Activated T-helper 2 cell treated with anti-CD3 and anti-CD28 coated beads, Interferon-gamma antibody, Interleukin-2, Interleukin-4, amounts not matched to agents 10 μg/mL and 5 μg/mL and 100 μg/mL, durations not matched to agents 14 hours and 24 hours and 36 hours (primary cell): ENCODE measurements at regions not wholly inside any gene's neighbourhood (a gene's known extent, or its start where the extent isn't known, plus 50 kb on each side); places are given as distances from the start of the nearest gene placed in this dataset.

Experiments
- DNase-seq: peaks from one replicate; pipeline ENCODE4 v3.0.0; 2021; ENCODE audit warnings: low spot score
- H3K27ac Mint-ChIP-seq: one replicate; pipeline ENCODE4 v1.8.0; 2021; ENCODE audit warnings: mixed read lengths
- H3K27me3 Mint-ChIP-seq: one replicate; pipeline ENCODE4 v1.8.0; 2021; ENCODE audit warnings: low read depth, mixed read lengths
- H3K36me3 Mint-ChIP-seq: one replicate; pipeline ENCODE4 v1.8.0; 2021; ENCODE audit warnings: low read depth, mixed read lengths
- H3K4me1 Mint-ChIP-seq: one replicate; pipeline ENCODE4 v1.8.0; 2021; ENCODE audit warnings: low read depth, mixed read lengths
- H3K4me3 Mint-ChIP-seq: one replicate; pipeline ENCODE4 v1.8.0; 2021; ENCODE audit warnings: low read depth, mild to moderate bottlenecking, moderate library complexity, mixed read lengths
- H3K9me3 Mint-ChIP-seq: one replicate; pipeline ENCODE4 v1.8.0; 2021; ENCODE audit warnings: mixed read lengths
- intact Hi-C: fragments of 100-400 bp; cut with micrococcal nuclease; formaldehyde crosslinking; loops from one replicate; pipeline ENCODE4 v1.15.1; 2023

DNA sequence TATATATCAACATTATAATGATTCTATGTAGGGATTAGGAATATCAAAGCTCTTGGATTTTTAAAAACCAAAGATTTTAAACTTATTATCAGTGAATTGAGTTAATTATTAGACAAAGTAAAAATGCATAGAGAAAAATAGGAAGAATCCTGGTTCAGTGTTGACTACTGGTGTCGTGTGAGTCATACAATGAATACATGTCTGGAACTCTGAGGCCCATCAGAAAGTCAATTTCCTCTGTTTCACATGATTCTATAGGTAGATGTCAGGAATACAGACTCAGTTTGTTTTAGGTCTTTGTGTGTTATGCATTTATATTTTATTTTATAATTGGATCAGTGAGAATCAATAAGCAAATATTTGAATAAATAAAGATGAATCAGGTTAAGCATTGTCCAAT is 84.5 kb upstream of the RTL1 start:
- no peaks in the 10 kb centered on the region for H3K9me3 Mint-ChIP-seq
- peaks cover 2% of the 10 kb centered on the region for H3K27me3 Mint-ChIP-seq
- no peak overlapping the region for H3K4me3 Mint-ChIP-seq
- intact Hi-C loops = no loop called here
- no peaks in the 10 kb centered on the region for H3K36me3 Mint-ChIP-seq
- no peak overlapping the region for H3K27ac Mint-ChIP-seq
- no peaks in the 10 kb centered on the region for H3K4me1 Mint-ChIP-seq
- no peak for DNase-seq

DNA sequence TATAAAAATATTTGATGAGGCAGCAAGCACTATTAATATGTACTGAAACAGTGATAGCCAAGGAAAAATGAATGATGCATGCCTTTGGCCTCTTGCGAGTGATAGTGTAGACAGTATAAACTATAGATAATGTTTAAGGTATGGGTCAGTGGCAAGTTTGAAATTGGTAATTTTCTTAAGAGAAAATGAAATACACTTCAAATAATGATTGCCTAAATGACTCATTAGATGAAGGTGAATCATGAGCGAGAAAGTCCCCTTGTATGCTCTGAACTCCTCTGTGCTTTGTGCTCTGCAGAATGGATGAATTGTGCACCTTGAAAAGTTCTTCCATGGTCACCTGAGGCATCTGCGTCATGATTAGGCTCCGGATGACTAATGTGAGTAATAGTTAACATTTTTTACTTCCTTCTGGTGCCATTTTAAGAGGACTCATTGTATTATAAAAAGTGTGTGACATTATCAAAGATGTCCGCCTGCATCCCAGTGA is 84.9 kb upstream of the RTL1 start:
- Mint-ChIP-seq H3K27ac (no peak overlapping the region), H3K9me3 (no peaks in the 10 kb centered on the region), H3K27me3 (peaks cover 2% of the 10 kb centered on the region), H3K36me3 (no peaks in the 10 kb centered on the region), H3K4me1 (no peaks in the 10 kb centered on the region), H3K4me3 (no peak overlapping the region)
- intact Hi-C loops = no loop called here
- no peak for DNase-seq

DNA sequence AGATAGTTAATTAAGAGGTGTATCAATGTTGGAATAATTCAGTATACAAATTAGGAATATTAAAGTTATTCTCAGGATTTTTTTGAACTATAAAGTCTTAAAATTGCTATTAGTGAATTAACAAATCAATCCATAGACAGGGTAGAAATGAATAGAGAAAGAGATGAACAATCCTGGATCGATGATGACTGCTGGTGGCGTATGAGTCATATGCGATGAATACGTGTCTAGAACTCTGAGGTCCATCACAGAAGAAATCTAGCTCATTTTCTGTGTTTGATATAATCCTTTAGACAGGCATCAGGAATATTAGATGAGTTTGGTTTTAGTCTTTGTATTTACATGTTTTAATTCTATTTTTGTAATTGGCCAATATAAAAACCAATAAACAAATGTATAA is 85.4 kb upstream of the RTL1 start:
- no peak for DNase-seq
- Mint-ChIP-seq H3K4me1 (no peaks in the 10 kb centered on the region), H3K27ac (no peak overlapping the region), H3K9me3 (no peaks in the 10 kb centered on the region), H3K4me3 (no peak overlapping the region), H3K36me3 (no peaks in the 10 kb centered on the region), H3K27me3 (peaks cover 2% of the 10 kb centered on the region)
- intact Hi-C loops = no loop called here

DNA sequence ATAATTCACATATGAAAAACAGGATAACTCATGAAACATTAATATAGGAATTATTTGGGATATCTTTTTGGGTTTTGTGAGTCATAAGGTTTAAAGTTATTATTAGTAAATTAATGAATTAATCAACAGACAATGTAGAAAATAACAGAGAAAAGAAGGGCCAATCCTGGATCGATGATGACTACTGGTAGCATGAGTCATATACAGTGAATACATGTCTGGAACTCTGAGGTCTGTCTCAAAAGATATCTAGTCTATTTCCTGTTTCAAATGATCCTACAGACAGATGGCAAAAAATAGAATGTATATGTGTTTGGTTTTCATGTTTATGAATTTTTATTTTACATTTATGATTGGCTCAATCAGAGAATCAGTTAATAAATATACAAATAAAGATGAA is 86.4 kb upstream of the RTL1 start:
- Mint-ChIP-seq H3K27me3 (peaks cover 2% of the 10 kb centered on the region), H3K36me3 (no peaks in the 10 kb centered on the region), H3K27ac (no peak overlapping the region), H3K4me1 (no peaks in the 10 kb centered on the region), H3K9me3 (no peaks in the 10 kb centered on the region), H3K4me3 (no peak overlapping the region)
- no peak for DNase-seq
- intact Hi-C loops = no loop called here

DNA sequence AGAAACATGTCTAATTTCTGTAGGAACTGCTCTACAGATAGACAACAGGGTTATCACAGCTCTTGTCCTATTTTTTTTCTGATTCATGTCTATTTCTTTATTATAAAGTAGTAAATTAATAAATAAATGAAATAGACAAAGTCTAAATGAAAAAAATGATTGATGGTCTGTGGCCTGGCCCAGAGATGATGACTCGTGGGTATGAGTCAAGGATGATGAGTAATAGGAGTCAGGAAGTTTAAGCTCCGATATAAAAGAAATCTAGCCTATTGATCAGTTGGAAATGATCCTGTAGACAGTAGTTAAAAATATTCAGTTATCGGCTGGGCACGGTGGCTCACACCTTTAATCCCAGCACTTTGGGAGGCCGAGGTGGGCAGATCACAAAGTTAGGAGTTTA is 90.6 kb upstream of the RTL1 start:
- intact Hi-C loops = no loop called here
- no peaks in the 10 kb centered on the region for H3K4me1 Mint-ChIP-seq
- H3K27me3 Mint-ChIP-seq = peaks cover 6% of the 10 kb centered on the region
- no peaks in the 10 kb centered on the region for H3K36me3 Mint-ChIP-seq
- H3K4me3 Mint-ChIP-seq = no peak overlapping the region
- H3K9me3 Mint-ChIP-seq = no peaks in the 10 kb centered on the region
- DNase-seq = no peak
- no peak overlapping the region for H3K27ac Mint-ChIP-seq

DNA sequence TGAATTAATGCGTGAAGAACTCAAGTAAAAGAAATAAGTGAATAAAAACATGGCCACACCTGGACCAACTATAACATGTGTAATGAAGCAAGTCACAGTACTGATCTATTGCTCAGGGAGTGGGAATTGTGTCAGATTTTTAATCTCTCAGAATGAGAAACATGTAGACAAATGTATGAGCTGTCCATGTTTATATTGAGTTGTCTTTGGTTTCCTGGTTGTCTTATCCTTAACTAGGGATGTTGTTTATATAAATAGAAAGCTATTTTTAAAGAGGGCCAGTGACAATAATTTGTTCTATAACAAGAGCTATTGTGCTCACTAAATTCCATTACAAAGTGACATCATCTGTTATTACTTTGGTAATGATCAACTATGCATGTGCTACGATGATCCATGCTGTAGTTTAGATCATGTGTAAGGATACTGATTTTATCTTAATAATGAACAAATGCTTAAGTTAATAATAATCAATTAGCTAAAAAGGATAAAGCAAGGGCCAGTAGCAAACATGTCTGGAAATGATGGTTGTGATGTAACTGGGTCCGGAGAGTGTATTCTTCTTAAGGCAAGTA is 91.3 kb upstream of the RTL1 start:
- no peaks in the 10 kb centered on the region for H3K4me1 Mint-ChIP-seq
- H3K4me3 Mint-ChIP-seq = no peak overlapping the region

DNA sequence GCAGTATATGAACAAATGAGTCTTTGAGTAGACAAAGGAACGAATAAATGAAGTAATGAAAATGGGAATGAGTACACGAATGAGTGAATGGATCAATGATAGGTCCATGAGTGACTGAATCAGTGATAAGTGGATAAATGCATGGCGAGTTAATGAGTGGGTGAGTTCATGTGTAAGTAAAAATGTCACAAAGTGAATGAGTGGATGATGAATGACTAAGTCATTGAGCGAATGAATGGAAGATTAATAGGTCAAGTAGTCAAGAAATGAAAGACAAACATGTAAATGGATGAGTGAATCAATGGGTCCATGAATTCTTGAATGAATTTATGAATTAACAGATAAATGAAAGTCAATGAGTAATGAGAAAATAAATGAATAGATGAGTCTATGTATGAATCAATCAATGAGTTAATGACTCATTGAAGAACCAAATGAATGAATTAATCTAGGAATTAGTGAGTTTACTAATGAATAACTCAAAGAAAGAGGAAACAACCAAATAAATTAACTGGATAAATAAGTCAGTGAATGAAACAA is 97.3 kb upstream of the RTL1 start:
- Mint-ChIP-seq H3K9me3 (no peaks in the 10 kb centered on the region), H3K27ac (no peak overlapping the region), H3K27me3 (peaks cover 4% of the 10 kb centered on the region), H3K4me3 (no peak overlapping the region), H3K36me3 (no peaks in the 10 kb centered on the region), H3K4me1 (peaks cover 4% of the 10 kb centered on the region)
- no peak for DNase-seq
- intact Hi-C loops = no loop called here

More for the DNA sequence above, 91.3 kb upstream of the RTL1 start:
- H3K9me3 Mint-ChIP-seq = no peaks in the 10 kb centered on the region
- peaks cover 4% of the 10 kb centered on the region for H3K27me3 Mint-ChIP-seq
- no peak overlapping the region for H3K27ac Mint-ChIP-seq
- no peaks in the 10 kb centered on the region for H3K36me3 Mint-ChIP-seq
- intact Hi-C loops = no loop called here
- DNase-seq = no peak

DNA sequence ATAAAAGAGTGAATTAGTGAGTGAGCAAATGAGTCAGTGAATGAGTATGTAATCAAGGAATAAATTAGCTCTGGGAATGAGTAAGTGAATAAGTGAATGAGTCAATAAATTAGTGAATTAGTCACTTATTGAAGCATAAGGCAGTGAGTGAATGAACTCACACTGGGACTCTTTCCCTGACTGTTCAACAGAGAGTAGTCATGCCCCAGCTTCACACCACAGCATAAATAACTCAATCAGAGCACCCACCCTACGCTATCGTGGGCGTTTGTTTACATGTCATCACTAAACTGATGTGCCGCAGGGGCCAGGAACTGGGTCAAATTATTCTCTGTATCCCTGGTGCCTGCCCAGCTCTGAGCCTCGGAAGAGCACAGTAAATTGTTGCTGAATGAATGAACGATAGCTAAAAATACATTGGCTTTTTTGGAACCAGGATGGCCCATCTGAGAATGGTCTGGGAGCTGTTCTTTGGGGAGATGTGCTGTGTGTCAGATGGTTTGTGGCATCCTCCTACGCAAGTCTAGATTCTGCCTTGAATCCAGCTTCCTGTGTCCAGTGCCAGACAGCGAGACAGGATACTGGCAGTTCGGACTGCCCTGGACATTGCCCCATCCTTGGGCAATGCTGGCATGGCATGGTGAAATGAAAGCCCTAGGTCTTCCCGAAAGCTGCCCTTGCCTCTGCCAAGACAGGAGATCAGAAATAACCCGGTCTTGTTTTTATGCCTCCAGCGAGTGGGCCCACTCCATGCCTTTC is 98.0 kb upstream of the RTL1 start:
- no peak for DNase-seq
- Mint-ChIP-seq H3K36me3 (no peaks in the 10 kb centered on the region), H3K27me3 (peaks cover 4% of the 10 kb centered on the region), H3K4me3 (no peak overlapping the region), H3K4me1 (peaks cover 7% of the 10 kb centered on the region), H3K27ac (no peak overlapping the region), H3K9me3 (no peaks in the 10 kb centered on the region)
- intact Hi-C loops = no loop called here

DNA sequence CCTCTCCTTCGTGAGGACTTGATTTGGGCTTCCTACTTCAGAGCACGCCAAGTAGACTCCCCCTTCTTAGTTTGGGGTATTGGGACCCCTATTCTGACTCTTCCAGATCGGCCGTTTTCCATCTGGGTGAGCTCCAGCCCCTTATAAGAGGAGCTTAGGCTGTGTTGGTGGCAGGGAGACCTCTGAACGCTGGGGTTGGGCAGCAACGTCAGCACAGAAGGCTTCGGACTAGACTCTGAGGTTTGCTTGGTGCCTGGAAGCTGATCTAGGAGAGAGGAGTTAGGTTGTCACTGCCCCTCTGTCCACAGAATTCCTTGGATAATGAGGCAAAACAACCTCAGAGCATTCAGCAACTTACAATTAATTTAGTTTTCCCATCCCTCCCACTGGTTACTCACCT is 99.2 kb upstream of the RTL1 start:
- DNase-seq = no peak
- Mint-ChIP-seq H3K4me3 (no peak overlapping the region), H3K36me3 (no peaks in the 10 kb centered on the region), H3K9me3 (no peaks in the 10 kb centered on the region), H3K27ac (no peak overlapping the region), H3K4me1 (peaks cover 7% of the 10 kb centered on the region), H3K27me3 (peaks cover 4% of the 10 kb centered on the region)
- intact Hi-C loops = no loop called here

DNA sequence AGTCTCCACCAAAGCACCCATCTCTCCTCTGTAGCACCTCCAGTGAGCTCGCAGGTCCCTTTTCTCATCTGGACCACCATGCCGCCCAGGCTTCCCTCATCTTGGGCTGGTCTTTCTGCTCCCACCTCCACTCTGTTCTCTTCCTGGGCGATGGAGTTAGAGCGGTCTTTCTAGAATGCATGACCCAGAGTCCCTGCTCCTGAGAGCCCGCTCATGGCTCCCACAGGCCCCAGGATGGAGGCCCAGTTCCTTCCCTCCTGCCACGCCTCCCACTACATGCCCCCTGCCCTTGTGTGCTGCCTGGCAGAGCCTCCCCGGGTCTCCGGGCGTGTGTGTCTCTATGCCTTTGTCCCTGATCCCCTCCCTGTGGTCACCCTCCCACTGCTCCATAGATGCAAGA is 100.7 kb upstream of the RTL1 start:
- Mint-ChIP-seq H3K9me3 (no peaks in the 10 kb centered on the region), H3K4me1 (peaks cover 7% of the 10 kb centered on the region), H3K36me3 (no peaks in the 10 kb centered on the region), H3K27ac (no peak overlapping the region), H3K4me3 (no peak overlapping the region), H3K27me3 (no peaks in the 10 kb centered on the region)
- no peak for DNase-seq
- intact Hi-C loops = no loop called here

DNA sequence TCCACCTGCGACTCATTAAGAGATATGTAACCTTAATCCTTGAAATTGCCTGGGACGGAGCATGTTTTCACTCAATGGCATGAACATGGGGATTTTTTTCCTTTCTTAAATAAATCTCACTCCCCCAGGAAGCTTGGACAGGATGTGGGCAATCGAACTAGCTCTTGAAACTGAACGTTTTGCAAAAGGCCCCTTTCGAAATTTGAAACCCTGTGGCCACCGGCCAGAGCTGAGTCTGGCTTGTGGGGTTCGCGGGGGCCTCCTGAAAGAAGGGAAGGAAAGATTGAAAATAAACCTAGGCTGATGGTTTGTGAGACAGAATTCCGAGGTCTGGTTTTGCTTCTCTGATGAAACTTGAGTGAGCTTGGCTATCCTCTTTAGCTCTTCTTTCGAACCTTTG is 101.4 kb upstream of the RTL1 start:
- Mint-ChIP-seq H3K27me3 (no peaks in the 10 kb centered on the region), H3K4me3 (no peak overlapping the region), H3K9me3 (no peaks in the 10 kb centered on the region), H3K36me3 (no peaks in the 10 kb centered on the region), H3K4me1 (peaks cover 7% of the 10 kb centered on the region), H3K27ac (no peak overlapping the region)
- intact Hi-C loops = no loop called here
- no peak for DNase-seq

DNA sequence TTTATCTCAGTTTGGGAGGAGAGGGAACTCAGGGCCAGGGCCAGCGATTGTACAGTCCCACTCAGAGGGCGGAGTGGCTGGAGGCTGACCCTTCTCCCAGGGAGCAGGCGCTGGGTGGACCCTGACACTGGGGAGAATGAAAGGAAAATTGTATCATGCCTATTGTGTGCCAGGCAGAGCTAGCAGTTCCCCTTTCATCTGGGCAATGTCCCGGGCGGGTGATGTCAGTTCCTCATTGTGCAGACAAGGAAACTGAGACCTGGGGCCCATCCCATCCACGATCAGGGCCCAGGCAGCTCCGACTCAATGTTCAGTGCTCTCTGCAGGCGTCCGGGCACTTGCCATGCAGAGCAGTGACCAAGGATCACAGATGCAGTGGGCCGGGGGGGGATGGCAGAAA is 101.9 kb upstream of the RTL1 start:
- intact Hi-C loops = no loop called here

DNA sequence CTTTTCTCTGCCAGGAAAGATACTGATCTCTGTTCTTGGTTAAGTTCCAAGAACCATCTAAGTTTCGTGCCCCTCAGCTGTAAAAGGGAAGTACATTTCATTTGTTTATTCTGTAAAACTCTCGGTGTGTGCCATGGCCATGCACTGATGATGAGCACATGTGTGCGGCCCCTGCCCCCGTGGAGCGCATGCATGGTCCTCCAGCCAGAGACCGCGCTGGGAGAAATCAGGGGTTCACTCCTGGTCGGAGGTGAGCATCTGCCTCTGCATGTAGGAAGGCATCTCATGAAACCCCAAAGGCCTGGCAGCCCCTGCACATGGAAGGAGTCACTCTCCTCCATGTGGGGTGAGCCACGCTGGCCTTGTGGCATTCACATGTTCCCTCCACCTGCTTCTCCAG is 102.5 kb upstream of the RTL1 start:
- no peaks in the 10 kb centered on the region for H3K9me3 Mint-ChIP-seq
- no peak for DNase-seq
- H3K27me3 Mint-ChIP-seq = no peaks in the 10 kb centered on the region
- H3K4me3 Mint-ChIP-seq = no peak overlapping the region
- H3K27ac Mint-ChIP-seq = no peak overlapping the region
- H3K4me1 Mint-ChIP-seq = peaks cover 7% of the 10 kb centered on the region
- H3K36me3 Mint-ChIP-seq = no peaks in the 10 kb centered on the region
- intact Hi-C loops = no loop called here

More for the DNA sequence above, 101.9 kb upstream of the RTL1 start:
- Mint-ChIP-seq H3K36me3 (no peaks in the 10 kb centered on the region), H3K4me3 (no peak overlapping the region), H3K27me3 (no peaks in the 10 kb centered on the region), H3K9me3 (no peaks in the 10 kb centered on the region), H3K27ac (no peak overlapping the region), H3K4me1 (peaks cover 7% of the 10 kb centered on the region)
- no peak for DNase-seq
